Naive thymus-derived CD4-positive, alpha-beta T cell (primary cell): ENCODE measurements at regions not wholly inside any gene's neighbourhood (a gene's known extent, or its start where the extent isn't known, plus 50 kb on each side); places are given as distances from the start of the nearest gene placed in this dataset.

Experiments
- ATAC-seq: fragments of 150-1000 bp; cut with Tn5 transposase; 2 replicates; pipeline ENCODE4 v1.10.0; 2021; ENCODE audit warnings: mild to moderate bottlenecking, moderate library complexity
- CTCF ChIA-PET: fragments of 350-600 bp; sonication (Branson Sonifier 250); formaldehyde crosslinking; loops from one replicate; lab custom pipeline; 2021; ENCODE audit warnings: antibody characterized with exemption; lab: Charles Lee
- POLR2A ChIA-PET: fragments of 350-600 bp; sonication (Branson Sonifier 250); formaldehyde crosslinking; loops from one replicate; lab custom pipeline; 2021; ENCODE audit warnings: antibody characterized with exemption, inconsistent platforms; lab: Charles Lee
- DNase-seq, 9 donors: peaks; one replicate each; pipeline versions ENCODE4 v3.0.0 to v3.0.0-alpha.2; 2020 to 2022; ENCODE audit warnings: mixed read lengths in 1 of 9
- H3K27ac ChIP-seq: one replicate; pipeline ENCODE4 v1.7.0; 2013; ENCODE audit warnings: mild to moderate bottlenecking, low read depth, low read length, moderate library complexity
- H3K27me3 ChIP-seq, 2 donors: one replicate each; pipeline ENCODE4 v1.7.0; 2013; ENCODE audit warnings: low read length in 2 of 2, mild to moderate bottlenecking in 2 of 2, moderate library complexity in 2 of 2; ENCODE audit not compliant: control insufficient read depth in 2 of 2, insufficient read depth in 2 of 2
- H3K36me3 ChIP-seq, 3 experiments: 1 replicate in 2 of 3; 2 replicates in 1 of 3; pipeline ENCODE4 v1.7.0; 2013; ENCODE audit warnings: low read length in 3 of 3, mild to moderate bottlenecking in 3 of 3, moderate library complexity in 1 of 3; ENCODE audit not compliant: insufficient read depth in 3 of 3, control insufficient read depth in 2 of 3
- H3K4me1 ChIP-seq, 2 donors: one replicate each; pipeline ENCODE4 v1.7.0; 2013; ENCODE audit warnings: low read length in 2 of 2, mild to moderate bottlenecking in 2 of 2, moderate library complexity in 1 of 2; ENCODE audit not compliant: control insufficient read depth in 2 of 2, insufficient read depth in 2 of 2
- H3K4me3 ChIP-seq: 2 replicates; pipeline ENCODE4 v1.7.0; 2013; ENCODE audit warnings: mild to moderate bottlenecking, low read length
- H3K9me3 ChIP-seq, 3 experiments: 1 replicate in 2 of 3; 2 replicates in 1 of 3; pipeline ENCODE4 v1.7.0; 2013; ENCODE audit warnings: low read length in 3 of 3; ENCODE audit not compliant: control insufficient read depth in 2 of 3
- H3K27ac Mint-ChIP-seq, 9 donors: one replicate each; pipeline ENCODE4 v1.8.0; 2020 to 2022; ENCODE audit warnings: mixed read lengths in 9 of 9, mild to moderate bottlenecking in 8 of 9, moderate library complexity in 5 of 9, inconsistent platforms in 2 of 9
- H3K27me3 Mint-ChIP-seq, 5 donors: one replicate each; pipeline ENCODE4 v1.8.0; 2021 to 2022; ENCODE audit warnings: mixed read lengths in 5 of 5, mild to moderate bottlenecking in 1 of 5
- H3K36me3 Mint-ChIP-seq, 5 donors: one replicate each; pipeline ENCODE4 v1.8.0; 2020 to 2022; ENCODE audit warnings: mixed read lengths in 5 of 5, mild to moderate bottlenecking in 3 of 5, inconsistent platforms in 1 of 5
- H3K4me1 Mint-ChIP-seq, 7 donors: one replicate each; pipeline ENCODE4 v1.8.0; 2020 to 2022; ENCODE audit warnings: mixed read lengths in 7 of 7, mild to moderate bottlenecking in 3 of 7, inconsistent platforms in 1 of 7
- H3K4me3 Mint-ChIP-seq, 10 donors: one replicate each; pipeline ENCODE4 v1.8.0; 2020 to 2022; ENCODE audit warnings: mild to moderate bottlenecking in 10 of 10, mixed read lengths in 10 of 10, moderate library complexity in 6 of 10, inconsistent platforms in 2 of 10
- H3K9me3 Mint-ChIP-seq, 11 donors: one replicate each; pipeline ENCODE4 v1.8.0; 2020 to 2022; ENCODE audit warnings: mixed read lengths in 11 of 11, mild to moderate bottlenecking in 4 of 11, inconsistent platforms in 1 of 11, moderate library complexity in 1 of 11
- intact Hi-C, 2 donors: fragments of 100-400 bp; cut with micrococcal nuclease; formaldehyde crosslinking; loops; one replicate each; pipeline ENCODE4 v1.15.1; 2023

DNA sequence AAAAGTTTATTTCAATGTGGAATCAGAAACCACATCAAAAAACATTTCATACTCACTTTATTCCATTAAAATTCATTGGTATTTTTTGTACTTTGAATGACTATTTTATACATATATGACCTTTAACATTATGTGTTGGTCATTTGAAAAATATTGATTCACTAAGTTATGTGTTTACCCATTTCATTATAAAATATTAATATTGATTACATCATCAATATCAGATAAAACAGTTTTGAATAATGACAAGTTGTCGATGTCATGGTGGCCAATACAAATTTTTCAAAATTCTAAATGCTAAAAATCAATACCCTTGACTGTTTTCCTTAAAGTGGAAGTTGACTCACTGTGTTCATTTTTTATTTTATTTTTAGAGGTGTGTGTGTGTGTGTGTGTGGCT lies 239.7 kb upstream of the ROBO1 start:
- no peaks in the 10 kb centered on the region for H3K36me3 ChIP-seq
- Mint-ChIP-seq H3K4me3 (no peak overlapping the region), H3K27ac (no peak overlapping the region), H3K36me3 (no peaks in the 10 kb centered on the region), H3K27me3 (no peaks in the 10 kb centered on the region), H3K9me3 (peaks cover 0 to 25% (median 2%) of the 10 kb centered on the region in 11 donors), H3K4me1 (no peaks in the 10 kb centered on the region)
- no peaks in the 10 kb centered on the region for H3K9me3 ChIP-seq
- ChIA-PET CTCF (no interaction called here), POLR2A (no interaction called here)
- no peaks in the 10 kb centered on the region for H3K4me1 ChIP-seq
- H3K4me3 ChIP-seq, result no peak overlapping the region
- H3K27me3 ChIP-seq, result no peaks in the 10 kb centered on the region
- ATAC-seq (no peak), DNase-seq (no peak)
- no peak overlapping the region for H3K27ac ChIP-seq
- intact Hi-C loops, result no loop called here

GRCh38 chr3:80006315-80006714 lies 238.5 kb upstream of the ROBO1 start:
- Histone ChIP-seq H3K27ac (no peak overlapping the region), H3K4me1 (no peaks in the 10 kb centered on the region), H3K9me3 (no peaks in the 10 kb centered on the region), H3K27me3 (no peaks in the 10 kb centered on the region), H3K4me3 (no peak overlapping the region), H3K36me3 (no peaks in the 10 kb centered on the region)
- DNase-seq, result no peak
- no peaks in the 10 kb centered on the region for H3K27me3 Mint-ChIP-seq
- H3K9me3 Mint-ChIP-seq, result peaks cover 0 to 21% (median 2%) of the 10 kb centered on the region in 11 donors
- ChIA-PET POLR2A (no interaction called here), CTCF (no interaction called here)
- no peak overlapping the region for H3K27ac Mint-ChIP-seq
- no peaks in the 10 kb centered on the region for H3K4me1 Mint-ChIP-seq
- no peak for ATAC-seq
- no peak overlapping the region for H3K4me3 Mint-ChIP-seq
- intact Hi-C loops, result no loop called here
- H3K36me3 Mint-ChIP-seq, result no peaks in the 10 kb centered on the region

DNA sequence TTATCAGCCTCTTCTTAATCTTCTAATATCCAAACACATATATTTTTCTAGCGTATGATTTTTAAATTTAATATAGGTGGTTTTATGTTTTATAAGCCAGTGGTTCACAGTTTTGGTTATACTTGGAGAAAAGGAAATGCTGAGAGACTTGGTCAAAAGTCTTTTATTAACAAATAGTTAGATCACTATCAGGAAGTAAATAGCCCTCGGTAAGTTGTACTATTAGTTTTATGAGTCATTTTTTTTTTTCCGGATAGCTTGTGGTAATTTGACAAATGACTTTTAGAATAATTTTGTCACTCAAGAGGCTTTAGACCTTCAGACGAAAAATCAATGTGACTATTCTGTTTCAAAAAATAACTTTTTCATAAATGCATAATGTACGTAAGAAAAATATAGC lies 232.2 kb upstream of the ROBO1 start:
- intact Hi-C loops, result no loop called here
- H3K36me3 ChIP-seq, result no peaks in the 10 kb centered on the region
- no peaks in the 10 kb centered on the region for H3K36me3 Mint-ChIP-seq
- ChIA-PET POLR2A (no interaction called here), CTCF (no interaction called here)
- no peak overlapping the region for H3K27ac ChIP-seq
- H3K4me1 Mint-ChIP-seq, result no peaks in the 10 kb centered on the region
- no peaks in the 10 kb centered on the region for H3K9me3 ChIP-seq
- no peaks in the 10 kb centered on the region for H3K27me3 ChIP-seq
- no peaks in the 10 kb centered on the region for H3K4me1 ChIP-seq
- DNase-seq (no peak), ATAC-seq (no peak)
- no peak overlapping the region for H3K27ac Mint-ChIP-seq
- no peaks in the 10 kb centered on the region for H3K27me3 Mint-ChIP-seq
- peaks cover 0 to 6% (median 0%) of the 10 kb centered on the region in 11 donors for H3K9me3 Mint-ChIP-seq
- H3K4me3 ChIP-seq, result no peak overlapping the region
- H3K4me3 Mint-ChIP-seq, result no peak overlapping the region

- intact Hi-C loops, result no loop called here
- H3K27ac ChIP-seq, result no peak overlapping the region
- DNase-seq (no peak), ATAC-seq (no peak)
- H3K36me3 Mint-ChIP-seq, result no peaks in the 10 kb centered on the region
- ChIA-PET CTCF (no interaction called here), POLR2A (no interaction called here)
- no peaks in the 10 kb centered on the region for H3K36me3 ChIP-seq
- peaks cover 0 to 14% (median 4%) of the 10 kb centered on the region in 11 donors for H3K9me3 Mint-ChIP-seq
- H3K27me3 Mint-ChIP-seq, result no peaks in the 10 kb centered on the region
- H3K27ac Mint-ChIP-seq, result no peak overlapping the region
- no peak overlapping the region for H3K4me3 Mint-ChIP-seq
- no peaks in the 10 kb centered on the region for H3K4me1 Mint-ChIP-seq
- no peak overlapping the region for H3K4me3 ChIP-seq
- H3K4me1 ChIP-seq, result no peaks in the 10 kb centered on the region
- no peaks in the 10 kb centered on the region for H3K9me3 ChIP-seq
- H3K27me3 ChIP-seq, result no peaks in the 10 kb centered on the region
Observed at GRCh38 chr3:79994397-79994796, 226.6 kb upstream of the ROBO1 start.

DNA sequence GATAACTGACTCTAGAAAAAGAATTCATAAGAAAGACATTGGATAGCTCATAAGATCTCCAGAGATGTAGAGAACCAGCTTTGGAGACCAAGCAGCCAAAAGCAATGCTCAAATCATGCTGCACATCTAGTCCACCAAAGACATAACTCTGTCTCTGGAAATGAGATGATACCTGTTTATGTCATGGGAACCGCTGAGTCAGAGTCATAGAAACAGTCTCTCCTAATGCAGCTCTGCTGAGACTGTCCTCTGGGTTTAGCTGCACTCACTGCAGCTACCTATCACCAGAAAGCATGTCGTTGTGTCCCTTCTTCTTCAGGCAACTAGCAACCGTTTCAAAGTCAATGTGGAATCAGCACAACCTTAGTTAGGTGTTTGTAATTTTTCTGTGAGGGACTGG lies 218.5 kb upstream of the ROBO1 start:
- Mint-ChIP-seq H3K27me3 (no peaks in the 10 kb centered on the region), H3K9me3 (peaks cover 2 to 18% (median 11%) of the 10 kb centered on the region in 11 donors), H3K4me3 (no peak overlapping the region), H3K4me1 (no peaks in the 10 kb centered on the region), H3K36me3 (no peaks in the 10 kb centered on the region), H3K27ac (no peak overlapping the region)
- Histone ChIP-seq H3K27me3 (no peaks in the 10 kb centered on the region), H3K4me3 (no peak overlapping the region), H3K4me1 (no peaks in the 10 kb centered on the region), H3K27ac (no peak overlapping the region), H3K9me3 (no peaks in the 10 kb centered on the region), H3K36me3 (no peaks in the 10 kb centered on the region)
- CTCF ChIA-PET, result no interaction called here
- intact Hi-C loops, result no loop called here
- no peak for DNase-seq
- ATAC-seq, result no peak
- POLR2A ChIA-PET, result no interaction called here

DNA sequence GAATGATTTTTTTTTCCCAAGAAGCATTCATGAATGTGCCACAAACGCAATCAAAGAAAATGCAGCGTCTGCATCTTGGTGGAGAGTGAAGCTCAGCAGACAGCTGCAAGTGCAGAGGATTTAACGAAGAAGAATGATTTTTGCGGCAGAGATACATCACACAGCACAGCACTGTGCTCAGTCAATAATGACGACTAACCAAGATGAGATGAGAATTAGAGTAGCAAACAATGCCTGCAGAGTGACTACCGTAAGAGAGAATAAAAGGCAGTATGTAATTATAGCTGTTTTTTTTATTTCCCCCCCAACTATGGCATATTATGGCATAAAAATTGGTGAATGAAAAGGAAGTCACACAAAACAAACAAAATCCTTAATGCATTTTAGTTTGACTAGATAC lies 218.0 kb upstream of the ROBO1 start:
- Histone ChIP-seq H3K4me3 (no peak overlapping the region), H3K4me1 (no peaks in the 10 kb centered on the region), H3K27me3 (no peaks in the 10 kb centered on the region), H3K9me3 (no peaks in the 10 kb centered on the region), H3K36me3 (no peaks in the 10 kb centered on the region), H3K27ac (no peak overlapping the region)
- DNase-seq (no peak), ATAC-seq (no peak)
- intact Hi-C loops, result no loop called here
- no peaks in the 10 kb centered on the region for H3K4me1 Mint-ChIP-seq
- H3K36me3 Mint-ChIP-seq, result no peaks in the 10 kb centered on the region
- CTCF ChIA-PET, result no interaction called here
- POLR2A ChIA-PET, result no interaction called here
- H3K27ac Mint-ChIP-seq, result no peak overlapping the region
- no peak overlapping the region for H3K4me3 Mint-ChIP-seq
- H3K27me3 Mint-ChIP-seq, result no peaks in the 10 kb centered on the region
- H3K9me3 Mint-ChIP-seq, result peaks cover 2 to 18% (median 11%) of the 10 kb centered on the region in 11 donors

- Histone ChIP-seq H3K27me3 (no peaks in the 10 kb centered on the region), H3K4me3 (no peak overlapping the region), H3K4me1 (no peaks in the 10 kb centered on the region), H3K9me3 (no peaks in the 10 kb centered on the region), H3K27ac (no peak overlapping the region), H3K36me3 (no peaks in the 10 kb centered on the region)
- Mint-ChIP-seq H3K36me3 (no peaks in the 10 kb centered on the region), H3K9me3 (peaks cover 0 to 24% (median 6%) of the 10 kb centered on the region in 11 donors), H3K4me1 (no peaks in the 10 kb centered on the region), H3K4me3 (no peak overlapping the region), H3K27ac (no peak overlapping the region), H3K27me3 (no peaks in the 10 kb centered on the region)
- CTCF ChIA-PET, result no interaction called here
- no peak for ATAC-seq
- POLR2A ChIA-PET, result no interaction called here
- no peak for DNase-seq
- intact Hi-C loops, result no loop called here
Observed at GRCh38 chr3:79983118-79983517, 215.3 kb upstream of the ROBO1 start.
